DMS 273 (cell line): ENCODE measurements at regions not wholly inside any gene's neighbourhood (a gene's known extent, or its start where the extent isn't known, plus 50 kb on each side); places are given as distances from the start of the nearest gene placed in this dataset.

ENCODE experiments used
- DNase-seq: peaks from one replicate; lab custom pipeline; 2025; ENCODE audit not compliant: unreplicated experiment; lab: John Stamatoyannopoulos, UW

- DNase-seq = no peak
These were observed 1029.0 kb downstream of the EFNB2 start for GRCh38 chr13:105506463-105506862.

- no peak for DNase-seq
These were observed 1033.3 kb downstream of the EFNB2 start for GRCh38 chr13:105502193-105502592.

DNA sequence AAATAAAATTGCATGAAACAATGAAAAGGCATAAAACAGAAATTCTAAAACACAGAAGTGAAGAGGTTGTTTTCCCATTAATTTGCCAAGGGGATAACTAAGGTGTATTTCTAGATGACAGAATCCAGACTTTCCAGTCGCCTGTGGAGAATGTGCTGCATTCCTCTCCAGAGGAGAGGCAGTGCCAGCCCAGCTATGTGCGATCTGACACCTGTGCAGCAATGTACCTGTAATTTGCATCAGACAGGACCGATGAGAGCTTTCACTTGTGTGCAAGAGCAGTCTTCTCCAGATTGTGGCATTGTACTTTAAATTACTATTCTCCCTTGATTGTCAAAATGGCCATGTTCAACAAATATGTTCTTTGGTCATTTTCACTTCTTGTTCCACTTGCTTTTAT is 1037.9 kb downstream of the EFNB2 start:
- no peak for DNase-seq

- no peak for DNase-seq
These were observed 1043.2 kb downstream of the EFNB2 start for GRCh38 chr13:105492216-105492615.

DNA sequence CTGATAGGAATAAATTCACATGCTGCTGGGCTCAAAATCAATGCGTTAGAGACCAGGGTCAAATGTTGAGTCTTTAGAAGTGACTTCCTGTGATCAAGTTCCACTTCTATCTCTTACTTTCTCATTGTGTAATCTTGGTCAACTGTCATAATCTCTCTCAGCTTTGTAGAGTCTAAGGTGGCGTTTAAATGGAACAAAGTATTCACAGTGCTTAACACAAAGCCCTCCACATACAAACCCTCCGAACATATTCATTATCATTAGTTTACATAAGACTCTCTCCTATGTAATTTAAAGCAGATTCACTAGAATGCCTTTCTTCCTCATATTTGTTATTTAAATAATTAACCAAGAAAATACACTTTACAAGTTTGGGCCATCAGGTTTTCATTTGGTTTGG is 1044.1 kb downstream of the EFNB2 start:
- no peak for DNase-seq

DNA sequence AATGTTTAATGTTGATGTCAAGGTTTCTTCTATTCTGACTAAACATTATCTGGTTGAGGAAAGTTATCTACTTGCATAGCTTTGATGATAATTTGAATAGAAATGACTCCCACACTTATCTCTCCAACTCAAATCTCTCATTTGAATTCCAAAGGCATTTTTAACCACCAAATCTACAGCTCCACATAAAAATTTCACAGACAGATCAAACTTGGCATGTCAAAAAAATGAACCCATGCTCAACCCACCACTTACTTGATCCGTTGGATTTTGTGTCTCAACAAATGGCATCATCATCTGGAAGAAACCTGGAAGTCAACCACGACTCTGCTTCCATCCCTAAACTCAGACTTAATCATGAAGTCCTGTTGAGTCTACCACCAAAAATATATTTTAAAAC is 1050.4 kb downstream of the EFNB2 start:
- no peak for DNase-seq

GRCh38 chr13:105474983-105475610 is 1060.4 kb downstream of the EFNB2 start:
- no peak for DNase-seq

- DNase-seq = no peak
These were observed 1063.8 kb downstream of the EFNB2 start for GRCh38 chr13:105471673-105472072.

GRCh38 chr13:105466376-105466775 is 1069.1 kb downstream of the EFNB2 start:
- DNase-seq = no peak

DNA sequence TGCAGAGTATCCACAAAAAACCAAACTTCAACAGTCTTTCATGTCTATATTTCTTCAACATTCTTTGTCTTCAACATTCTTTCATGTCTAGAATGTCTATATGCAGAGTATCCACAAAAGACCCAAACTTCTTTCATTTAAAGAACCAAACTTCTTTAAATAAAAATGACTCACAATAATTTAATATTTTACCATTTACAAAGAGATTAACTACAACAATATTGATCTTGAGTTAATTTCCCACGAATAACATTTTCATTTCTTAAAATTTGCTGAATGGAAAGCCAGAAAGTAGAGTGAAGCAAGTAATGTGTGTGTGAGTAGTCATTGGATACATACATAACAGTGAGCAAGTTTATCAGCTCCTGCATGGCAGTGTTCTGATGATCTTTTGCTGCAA is 1069.7 kb downstream of the EFNB2 start, which contains the start of gene DAOA:
DAOA (plus strand) TSS at position 301 of the 400 bp plus-strand sequence.
- DNase-seq = no peak

GRCh38 chr13:105465251-105465650 is 1070.2 kb downstream of the EFNB2 start:
- DNase-seq = no peak

DNA sequence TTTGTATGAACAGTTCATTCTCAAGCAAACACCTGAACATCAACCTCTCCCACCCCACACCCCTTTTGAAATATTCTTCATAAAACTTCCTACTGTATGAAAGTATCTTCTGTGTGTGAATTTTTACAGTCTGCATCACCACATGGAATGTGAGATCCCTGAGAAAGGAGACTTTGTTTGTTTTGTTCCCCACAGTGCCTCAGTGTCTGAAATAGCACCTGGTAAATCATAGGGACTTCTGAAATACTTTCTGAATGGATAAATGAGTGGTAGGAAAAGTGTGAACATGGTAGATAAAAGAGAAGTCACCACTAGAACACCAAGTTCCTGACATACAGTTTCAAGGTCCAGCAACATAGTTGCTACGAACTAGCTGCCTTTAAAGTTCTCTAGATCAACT is 1071.2 kb downstream of the EFNB2 start:
- DNase-seq = no peak

DNA sequence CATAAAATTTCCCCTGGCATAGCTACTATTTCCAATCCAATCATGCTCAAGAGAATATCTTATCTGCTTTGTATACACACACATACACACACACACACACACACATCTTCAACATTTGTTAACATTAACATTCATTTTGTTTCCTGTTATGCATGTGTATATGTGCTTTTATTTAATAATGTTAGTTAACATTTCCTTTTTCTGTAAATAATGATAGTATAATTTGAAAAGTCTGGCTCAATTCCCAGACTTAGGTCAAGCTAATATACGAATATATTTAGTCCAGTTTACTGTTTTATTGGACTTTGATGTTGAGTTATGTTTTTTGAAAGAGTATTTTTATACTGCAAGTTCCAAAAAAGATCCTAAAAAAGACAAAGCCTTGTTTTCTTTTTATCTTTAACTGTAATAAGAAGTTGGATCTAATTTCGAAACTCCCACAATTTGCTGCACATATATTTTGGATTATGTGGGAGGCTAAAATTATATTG is 1072.4 kb downstream of the EFNB2 start:
- no peak for DNase-seq

- DNase-seq = no peak
These were observed 1073.4 kb downstream of the EFNB2 start for GRCh38 chr13:105462098-105462497.

DNA sequence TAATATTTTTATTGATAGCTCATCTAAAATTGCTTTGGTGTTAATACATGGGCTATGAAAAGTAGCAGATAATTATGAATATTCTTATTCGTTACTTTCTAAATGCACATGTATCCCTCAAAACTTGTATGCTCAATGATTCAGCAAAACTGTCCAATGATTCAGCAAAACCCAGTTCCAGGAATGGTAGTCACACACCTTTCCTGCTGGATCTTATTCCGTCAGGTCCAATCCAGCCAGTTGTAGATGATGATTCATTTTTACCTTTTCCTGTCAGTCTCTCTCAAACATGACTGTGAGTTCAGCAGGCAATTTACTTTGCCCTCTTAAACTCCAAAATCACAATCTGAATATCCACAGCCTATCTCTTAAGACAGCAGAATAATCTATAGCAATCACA is 1082.6 kb downstream of the EFNB2 start:
- no peak for DNase-seq

- no peak for DNase-seq
These were observed 1084.7 kb downstream of the EFNB2 start for GRCh38 chr13:105450784-105451183.

GRCh38 chr13:105448811-105449210 is 1086.7 kb downstream of the EFNB2 start:
- DNase-seq = no peak

DNA sequence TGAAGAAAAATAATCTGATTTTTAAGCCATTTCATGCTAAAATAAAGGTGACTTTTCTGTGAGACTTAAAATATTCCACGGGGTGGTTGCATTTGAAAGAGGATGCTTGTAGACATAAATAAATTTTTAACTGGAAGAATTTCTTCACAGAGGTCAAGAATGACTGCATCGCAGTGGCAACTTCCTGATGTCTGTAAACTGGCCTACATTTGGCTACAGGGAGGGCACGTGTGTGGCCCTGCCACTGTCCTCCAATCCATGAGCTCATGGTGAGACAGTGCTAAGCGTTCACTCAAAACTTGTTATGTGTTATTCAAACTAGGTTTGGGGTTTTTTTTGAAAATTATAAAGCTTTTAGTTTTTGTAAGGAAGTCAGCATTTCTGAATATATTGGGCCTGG is 1089.3 kb downstream of the EFNB2 start:
- no peak for DNase-seq

GRCh38 chr13:105445796-105446195 is 1089.7 kb downstream of the EFNB2 start:
- no peak for DNase-seq

GRCh38 chr13:105442949-105443699 is 1092.3 kb downstream of the EFNB2 start:
- DNase-seq = peak; percentile 44

DNA sequence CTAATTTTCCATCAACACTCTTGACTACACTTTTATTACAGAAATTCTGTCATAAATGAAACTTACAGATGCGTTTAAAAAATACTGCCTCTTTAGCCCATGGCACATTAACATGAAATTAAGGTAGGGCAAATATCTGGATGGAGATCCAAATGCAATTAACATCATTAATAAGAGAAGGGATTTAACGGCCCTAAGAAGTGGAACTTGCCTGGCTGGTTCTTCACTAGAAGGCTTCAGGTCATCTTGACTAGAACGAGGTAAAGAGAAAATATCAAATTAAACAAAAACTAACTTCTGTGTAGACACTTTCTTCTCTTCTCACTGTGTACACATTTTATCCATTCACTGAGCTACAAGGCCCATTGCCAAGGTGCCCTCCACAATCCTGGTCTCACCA is 1093.4 kb downstream of the EFNB2 start:
- DNase-seq = no peak

GRCh38 chr13:105441051-105441750 is 1094.3 kb downstream of the EFNB2 start:
- DNase-seq = no peak
